NCI-H1048 (cell line): ENCODE measurements at regions not wholly inside any gene's neighbourhood (a gene's known extent, or its start where the extent isn't known, plus 50 kb on each side); places are given as distances from the start of the nearest gene placed in this dataset.
"Not testable (repeated sequence)": the region's sequence is repeated elsewhere in the genome, so short reads cannot be mapped to it uniquely, and the experiment has no call there.

Source experiments
- DNase-seq: peaks from one replicate; lab custom pipeline; 2025; lab: John Stamatoyannopoulos, UW

DNA sequence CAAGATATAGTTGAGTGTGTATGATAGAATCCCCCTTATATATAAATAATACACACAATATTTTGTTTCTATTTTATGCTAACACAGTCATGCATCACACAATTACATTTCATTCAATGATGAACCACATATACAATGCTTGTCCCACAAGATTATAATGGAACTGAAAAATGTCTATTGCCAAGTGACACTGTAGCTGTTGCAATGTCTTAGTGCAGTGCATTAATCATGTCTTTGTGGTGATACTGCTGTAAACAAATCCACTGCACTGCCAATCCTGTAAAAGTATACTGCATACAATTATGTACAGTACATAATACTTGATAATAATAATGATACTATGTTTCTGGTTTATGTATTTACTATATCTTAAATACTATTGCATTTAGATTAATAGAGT is 512.1 kb upstream of the CNTN3 start:
- no peak for DNase-seq

DNA sequence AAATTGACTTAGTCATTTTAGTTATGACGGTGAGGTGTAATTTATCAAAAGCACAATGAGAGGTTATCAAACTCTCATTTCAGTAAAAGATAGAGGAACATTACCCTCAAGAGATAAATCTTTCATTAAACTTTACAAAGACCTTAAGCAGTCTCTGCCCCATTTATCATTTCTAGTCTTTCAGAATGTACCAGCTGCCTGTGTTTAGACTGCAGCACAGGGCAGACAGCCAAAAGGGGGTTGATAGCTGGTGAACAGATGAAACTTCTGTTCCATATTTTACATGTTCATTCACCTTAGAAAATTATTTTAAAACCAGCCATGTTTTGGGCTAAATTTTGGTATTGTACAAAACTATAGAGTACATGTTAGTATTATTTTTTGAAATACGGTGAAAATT is 514.6 kb upstream of the CNTN3 start:
- DNase-seq = no peak

DNA sequence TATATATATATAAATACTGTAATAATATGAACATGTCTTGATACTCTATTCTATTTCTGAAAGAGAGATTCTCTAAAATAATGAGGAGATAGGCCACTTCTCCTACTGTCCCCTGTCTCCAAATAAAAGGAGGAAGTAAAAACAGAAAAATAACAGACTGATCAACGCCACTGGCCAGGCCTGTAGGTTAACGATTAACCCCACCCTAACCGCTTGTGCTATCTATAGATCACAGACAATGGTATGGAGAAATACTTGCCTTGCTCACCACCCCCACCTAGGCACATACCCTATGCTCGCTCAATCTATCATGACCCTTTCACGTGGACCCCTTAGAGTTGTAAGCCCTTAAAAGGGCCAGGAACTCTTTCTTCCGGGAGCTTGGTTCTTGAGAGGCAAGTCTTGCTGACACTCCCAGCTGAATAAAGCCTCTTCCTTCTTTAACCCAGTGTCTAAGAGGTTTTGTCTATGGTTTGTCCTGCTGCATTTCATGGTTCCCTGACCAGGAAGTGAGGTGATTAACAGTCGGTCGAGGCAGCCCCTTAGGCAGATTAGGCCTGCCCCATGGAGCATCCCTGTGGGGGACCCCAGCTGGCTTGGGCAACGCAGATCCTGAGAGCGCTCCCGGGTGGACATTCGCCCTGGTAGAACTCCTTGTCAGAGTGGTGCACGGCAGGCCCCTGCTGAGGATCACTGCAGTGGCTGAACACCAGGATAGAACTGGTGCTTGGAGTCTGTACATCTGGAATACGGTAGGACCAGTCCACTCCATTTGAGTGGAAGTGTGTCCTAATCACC is 521.8 kb upstream of the CNTN3 start:
- no peak for DNase-seq

DNA sequence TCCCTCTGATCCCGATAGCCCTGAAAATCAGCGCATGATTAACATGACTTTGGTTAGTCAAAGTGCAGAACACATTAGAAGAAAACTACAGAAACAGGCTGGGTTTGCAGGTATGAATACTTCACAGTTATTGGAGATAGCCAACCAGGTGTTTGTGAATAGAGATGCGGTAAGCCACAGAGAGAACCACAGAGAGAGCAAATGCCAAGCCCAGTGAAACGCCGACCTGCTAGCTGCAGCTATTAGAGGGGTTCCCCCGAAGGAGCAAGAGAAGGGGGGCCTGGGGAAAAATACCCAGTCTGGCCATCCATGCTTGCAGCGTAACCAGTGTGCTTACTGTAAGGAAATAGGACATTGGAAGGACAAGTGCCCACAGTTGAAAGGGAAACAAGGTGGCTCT is 523.9 kb upstream of the CNTN3 start:
- no peak for DNase-seq

DNA sequence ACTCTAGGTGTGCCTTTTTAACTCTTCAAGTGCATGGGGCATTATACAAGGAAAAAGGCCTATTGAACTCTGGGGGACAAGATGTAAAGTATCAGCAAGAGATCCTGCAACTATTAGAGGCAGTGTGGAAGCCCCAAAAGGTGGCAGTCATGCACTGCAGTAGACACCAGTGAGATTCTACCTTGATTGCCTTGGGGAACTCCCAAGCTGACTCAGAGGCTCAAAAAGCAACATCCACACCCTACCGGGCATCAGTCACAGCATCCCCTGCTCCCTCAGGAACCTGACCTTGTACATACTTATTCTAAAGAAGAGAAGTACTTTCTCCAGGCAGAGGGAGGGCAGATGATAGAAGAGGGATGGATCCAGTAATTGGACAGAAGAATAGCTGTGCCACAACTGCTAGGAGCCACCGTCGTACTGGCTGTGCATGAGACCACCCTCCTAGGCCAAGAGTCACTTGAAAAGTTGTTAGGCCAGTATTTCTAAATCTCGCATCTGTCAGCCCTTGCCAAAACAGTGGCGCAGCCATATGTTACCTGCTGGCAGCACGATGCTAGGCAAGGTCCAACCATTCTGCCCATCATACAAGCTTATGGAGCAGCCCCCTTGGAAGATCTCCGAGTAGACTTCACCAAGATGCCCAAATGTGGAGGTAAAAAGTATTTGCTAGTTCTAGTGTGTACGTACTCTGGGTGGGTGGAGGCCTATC is 523.1 kb upstream of the FRG2C start:
- no peak for DNase-seq

DNA sequence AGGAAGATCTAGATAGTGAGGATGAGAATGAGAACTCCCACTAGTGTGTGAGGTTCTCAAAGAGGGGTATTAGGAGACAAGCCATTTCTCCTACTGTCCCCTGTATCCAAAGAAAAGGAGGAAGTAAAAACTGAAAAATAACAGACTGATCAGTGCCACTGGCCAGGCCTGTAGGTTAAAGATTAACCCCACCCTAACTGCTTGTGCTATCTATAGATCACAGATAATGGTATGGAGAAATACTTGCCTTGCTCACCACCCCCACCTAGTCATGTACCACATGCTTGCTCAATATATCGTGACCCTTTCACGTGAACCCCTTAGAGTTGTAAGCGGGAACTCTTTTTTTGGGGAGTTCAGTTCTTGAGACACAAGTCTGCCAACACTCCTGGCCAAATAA is 519.7 kb upstream of the FRG2C start:
- no peak for DNase-seq

DNA sequence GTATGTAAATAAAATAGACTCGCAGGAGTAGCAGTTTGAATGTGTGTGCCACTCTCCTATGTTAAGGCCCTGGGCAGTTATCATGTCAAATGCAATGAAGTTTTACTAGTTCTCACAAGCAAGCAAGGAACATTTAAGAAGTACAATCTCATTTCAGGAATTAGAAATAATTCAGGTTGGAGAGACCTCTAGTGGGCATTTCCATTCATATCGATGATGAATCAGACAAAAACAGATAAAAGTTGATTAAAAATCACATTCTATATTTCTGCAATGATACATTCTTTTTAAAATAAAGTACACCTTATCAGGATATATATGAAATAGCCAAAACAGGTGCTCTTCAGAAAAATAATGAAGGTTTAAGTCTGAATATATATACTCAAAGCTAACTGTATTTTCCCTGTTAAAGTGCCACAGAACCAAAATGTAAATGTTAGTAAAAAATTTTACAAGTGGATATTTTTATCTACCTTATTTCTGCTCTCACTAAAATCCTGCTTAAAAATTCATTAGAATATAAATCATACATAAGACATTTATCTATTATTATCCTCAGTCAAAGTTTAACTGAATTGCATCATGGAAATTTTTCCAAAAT is 492.4 kb upstream of the FRG2C start:
- DNase-seq = no peak

DNA sequence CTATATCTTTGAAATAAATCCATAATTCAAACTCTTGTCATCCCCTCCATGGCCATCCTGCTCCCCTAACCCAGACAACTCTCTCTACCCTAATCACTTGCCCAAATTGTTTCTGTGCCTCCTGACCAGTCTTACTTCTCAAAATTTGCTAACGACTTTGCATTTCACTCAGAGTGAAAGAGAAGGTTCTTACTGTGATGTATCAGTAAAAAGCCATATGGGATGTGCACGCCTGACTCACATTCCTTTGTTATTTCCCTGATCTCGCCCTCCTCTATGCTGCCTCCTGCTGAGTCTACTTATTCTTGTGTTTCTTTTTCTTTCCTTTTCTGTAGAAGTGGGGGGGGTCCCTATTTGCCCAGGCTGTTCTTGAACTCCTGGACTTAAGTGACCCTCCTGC is 487.2 kb upstream of the FRG2C start:
- DNase-seq = no peak

DNA sequence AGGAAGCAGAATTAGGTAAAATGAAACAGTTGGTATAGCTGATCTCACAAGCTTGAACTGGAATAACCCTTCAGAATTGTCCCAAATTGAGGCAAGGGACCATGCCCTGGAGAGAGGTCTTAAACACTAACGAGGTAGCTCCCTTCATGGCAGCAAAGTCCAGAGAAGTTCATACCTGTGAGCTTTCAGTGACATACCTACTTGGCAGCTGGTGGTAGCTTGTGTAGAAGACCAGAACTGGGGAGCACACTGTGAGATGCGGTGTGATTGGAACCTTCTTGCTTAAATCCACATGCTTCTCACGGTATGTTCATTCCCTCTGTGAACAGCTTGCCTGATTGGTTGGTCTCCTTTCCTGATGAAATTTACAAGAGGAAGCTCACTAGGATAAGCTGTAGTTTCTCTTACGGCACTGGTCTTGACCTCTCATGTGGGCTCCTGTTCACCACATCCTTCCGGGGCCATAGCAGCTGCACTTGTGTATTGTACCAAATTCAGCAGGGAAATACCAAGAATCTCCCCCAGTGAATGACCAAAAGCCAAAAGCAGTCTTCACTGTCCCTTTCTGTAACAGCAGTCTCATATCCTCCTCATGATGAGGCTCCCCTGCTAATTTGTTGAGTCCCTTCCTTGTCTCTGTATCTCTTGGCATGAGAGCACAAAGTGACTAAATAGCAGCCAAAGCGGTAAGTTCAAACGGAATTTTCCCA is 483.7 kb upstream of the FRG2C start:
- no peak for DNase-seq

DNA sequence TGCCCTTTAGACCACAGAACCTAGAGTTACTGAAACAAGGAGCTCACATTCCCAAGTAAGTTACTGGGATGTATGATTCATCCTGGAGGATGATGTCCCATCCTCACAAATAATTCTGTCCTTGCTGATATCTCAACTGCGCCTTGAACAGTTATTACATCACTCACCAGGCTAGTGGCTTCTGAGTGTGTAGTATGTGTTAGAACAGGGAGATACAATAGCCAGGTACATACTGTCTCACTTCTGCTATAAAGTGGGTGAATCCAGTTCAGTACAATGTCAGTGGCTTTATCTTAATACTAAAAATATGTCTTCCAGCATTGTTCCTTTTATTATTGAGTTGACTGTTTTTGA is 483.2 kb upstream of the FRG2C start:
- no peak for DNase-seq

DNA sequence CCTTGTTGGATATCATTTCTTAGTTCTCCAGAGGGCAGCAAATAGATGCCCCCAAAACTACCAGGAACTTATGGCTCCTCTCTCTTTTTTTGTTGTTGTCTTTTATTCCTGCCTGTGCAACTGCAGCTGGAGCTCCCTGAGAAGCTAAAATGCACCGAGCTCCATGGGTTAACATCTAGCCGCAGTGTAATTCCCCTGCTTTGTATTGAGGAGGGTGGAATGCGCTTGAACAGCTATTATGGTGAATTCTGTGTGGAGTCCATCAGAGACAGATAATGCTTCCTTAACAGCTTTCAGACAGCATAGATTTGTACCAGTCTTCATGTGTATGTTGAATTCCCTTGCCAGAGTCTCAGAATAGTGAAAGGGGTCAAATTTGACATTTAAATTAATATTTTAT is 475.2 kb upstream of the FRG2C start:
- DNase-seq = no peak

DNA sequence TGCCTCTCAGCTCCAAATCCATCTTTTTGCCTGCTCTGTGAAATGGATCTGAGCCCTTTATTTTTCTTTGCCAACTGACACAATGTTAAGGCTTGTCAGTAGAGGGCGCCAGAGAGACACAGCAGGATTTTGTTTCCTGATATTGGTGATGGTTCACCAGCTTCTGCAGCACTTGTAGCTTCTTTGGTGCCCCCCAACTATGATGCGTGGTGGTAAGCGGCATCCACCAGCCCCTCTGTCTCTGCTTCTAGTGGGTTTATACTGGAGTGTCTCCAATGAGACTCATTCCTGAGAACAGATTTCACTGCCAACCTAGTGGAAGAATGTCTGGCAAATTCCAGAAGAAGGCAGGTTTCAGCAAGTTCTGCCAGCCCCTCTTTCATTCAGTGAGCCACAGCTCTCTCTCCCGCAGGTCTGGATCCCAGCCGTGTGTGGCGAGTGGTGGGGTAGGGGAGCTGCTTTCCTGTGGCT is 471.9 kb upstream of the FRG2C start:
- no peak for DNase-seq

DNA sequence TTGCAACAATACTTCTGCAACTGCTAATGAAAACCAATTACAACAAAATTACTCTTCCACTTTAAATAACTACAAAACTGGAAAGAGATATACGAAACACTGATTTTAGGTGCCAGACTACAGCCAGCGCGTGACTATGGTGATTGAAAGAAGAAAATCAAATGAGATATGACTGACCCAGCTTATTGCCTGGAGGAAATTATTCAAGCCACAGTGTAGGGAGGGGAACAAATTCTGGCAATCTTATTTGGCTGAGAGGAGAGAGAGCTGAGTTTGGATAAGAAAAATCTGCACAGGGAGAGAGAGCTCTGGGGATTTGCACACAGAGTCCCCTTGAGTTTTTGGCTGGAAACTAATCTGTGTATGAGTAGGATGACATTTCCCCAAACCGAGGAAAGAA is 470.3 kb upstream of the FRG2C start:
- DNase-seq = no peak

DNA sequence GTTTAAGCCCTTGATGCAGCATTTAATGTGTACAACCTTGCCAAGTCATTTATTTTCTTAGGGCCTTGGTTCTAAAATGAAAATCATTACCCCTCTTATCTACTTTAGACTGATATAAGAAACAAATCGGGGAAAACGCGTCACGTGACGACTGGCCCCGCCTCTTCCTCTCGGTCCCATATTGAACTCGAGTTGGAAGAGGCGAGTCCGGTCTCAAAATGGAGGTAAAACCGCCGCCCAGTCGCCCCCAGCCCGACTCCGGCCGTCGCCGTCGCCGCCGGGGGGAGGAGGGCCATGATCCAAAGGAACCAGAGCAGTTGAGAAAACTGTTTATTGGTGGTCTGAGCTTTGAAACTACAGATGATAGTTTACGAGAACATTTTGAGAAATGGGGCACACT is 449.8 kb upstream of the FRG2C start:
- DNase-seq = not testable (repeated sequence)

DNA sequence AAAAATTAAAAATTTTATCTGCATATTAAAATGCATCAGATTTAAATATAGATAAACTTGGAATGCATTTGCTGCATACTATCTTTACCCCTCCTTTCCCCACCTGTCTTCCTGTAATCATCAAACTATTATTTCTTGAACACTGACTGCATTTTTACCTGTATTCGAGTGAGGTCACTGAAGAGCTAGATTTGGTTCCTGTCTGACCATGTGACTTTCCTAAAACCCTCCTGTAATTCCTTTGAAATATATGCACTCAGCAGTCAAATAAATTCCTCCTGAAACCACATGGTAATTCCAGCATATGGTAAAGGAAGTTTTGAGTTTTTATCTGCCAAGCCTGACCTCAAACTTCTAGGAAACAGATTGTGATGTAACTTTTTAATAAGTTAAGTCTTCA is 445.6 kb upstream of the FRG2C start:
- no peak for DNase-seq

DNA sequence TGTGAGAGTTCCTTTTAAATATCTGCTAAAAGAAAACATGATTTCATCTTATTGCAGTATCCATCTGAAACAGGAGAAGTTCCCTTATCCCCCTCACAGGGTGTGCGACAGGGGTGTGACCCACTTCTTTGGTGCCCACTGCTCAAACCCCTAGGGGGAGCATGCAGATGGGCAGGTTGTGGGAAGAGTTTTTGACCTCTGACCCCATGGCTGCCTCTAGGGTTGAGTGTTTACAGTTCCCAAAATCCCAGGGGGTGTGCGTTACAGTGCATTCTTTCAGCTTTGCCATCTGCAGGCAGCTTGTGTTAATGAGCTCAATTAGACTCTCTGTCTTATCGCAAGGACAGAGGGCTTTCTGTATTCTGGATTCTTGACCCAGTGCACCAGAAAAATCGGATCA is 443.2 kb upstream of the FRG2C start:
- DNase-seq = no peak

DNA sequence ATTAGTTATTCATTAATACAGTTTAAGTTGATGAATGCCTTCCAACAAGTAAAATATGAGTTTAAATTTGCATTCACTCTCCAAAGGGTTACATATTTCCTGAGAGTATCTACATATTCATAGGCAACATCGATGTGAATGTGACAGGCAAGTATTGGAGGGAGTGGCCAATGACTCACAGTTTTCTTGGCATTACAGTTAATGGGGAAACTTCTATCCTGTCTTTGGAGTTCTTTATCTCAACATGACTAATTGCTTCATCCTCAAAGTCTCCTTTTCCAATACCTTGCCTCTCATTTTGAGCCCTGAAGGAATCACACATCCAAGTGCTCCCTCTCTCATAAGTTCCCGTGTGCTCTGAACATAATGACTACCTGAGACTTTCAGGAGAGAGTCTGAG is 439.7 kb upstream of the FRG2C start:
- no peak for DNase-seq

DNA sequence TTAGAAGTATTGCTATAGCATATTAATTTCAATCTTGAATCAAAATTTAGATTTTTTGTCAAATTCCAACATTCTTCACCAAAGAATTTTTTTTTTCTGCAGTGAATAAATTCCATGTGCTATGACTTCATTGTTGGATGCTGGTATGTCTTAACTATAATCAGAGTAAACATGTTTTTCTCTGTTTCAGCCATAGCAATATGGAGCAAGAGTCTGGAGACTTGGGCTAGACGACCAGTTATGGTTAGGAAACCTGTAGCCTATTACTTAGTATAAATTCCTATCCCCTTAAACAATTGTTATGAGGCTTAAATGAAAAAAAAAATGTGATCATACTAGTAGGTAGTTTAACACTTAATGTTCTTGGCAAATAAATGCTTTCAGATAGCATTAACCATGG is 431.9 kb upstream of the FRG2C start:
- DNase-seq = no peak

DNA sequence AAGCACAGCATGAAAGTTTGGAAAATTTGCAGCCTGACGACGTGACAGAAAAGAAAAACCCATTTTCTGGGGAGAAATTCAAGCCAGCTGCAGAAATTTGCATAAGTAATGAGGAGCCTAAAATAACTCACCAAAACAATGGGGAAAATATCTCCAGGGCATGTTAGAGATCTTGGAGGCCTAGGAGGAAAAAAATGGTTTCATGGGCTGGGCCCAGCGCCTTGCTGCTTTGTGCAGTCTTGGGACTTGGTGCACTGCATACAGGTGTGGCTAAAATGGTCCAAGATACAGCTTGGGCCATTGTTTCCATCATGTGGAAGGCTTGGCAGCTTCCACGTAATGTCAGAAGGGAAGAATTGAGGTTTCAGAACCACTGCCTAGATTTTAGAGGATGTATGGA is 428.5 kb upstream of the FRG2C start:
- no peak for DNase-seq

DNA sequence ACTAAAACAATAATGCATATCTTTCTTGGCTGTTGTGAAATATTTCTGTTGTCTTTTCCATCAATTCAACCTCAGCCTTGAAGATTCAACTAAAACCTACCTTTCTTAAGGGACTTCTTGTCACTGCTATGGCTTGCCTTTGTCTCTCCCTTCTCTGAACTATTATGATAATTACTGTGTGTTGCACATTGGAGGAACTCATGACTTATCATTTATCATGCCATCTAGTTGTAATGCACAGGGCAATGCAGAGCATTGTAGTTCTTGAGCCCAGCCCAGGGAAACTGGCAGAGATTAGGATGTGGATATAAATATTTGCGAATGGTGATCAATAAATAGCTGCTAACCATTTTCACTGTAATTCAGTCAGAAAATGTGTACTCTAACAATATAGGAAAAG is 427.1 kb upstream of the FRG2C start:
- no peak for DNase-seq

DNA sequence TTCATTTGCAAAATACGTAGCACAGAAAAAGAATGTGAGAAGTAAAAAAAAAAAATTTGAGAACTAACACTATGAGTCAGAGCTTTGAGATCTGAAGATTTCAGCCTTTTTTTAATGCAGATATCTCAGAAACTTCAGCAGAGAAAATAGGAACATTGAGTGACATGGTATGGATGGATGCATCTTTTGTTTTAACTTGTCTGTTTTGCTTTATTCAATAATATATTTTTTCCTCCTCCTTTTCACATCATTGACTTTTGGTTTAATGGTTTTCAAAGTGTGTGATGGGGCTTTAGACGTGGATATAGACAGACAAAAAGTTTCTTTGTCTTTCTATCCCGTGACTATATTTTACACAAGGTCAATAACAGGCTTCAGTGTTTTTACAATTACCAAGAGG is 426.7 kb upstream of the FRG2C start:
- DNase-seq = no peak

DNA sequence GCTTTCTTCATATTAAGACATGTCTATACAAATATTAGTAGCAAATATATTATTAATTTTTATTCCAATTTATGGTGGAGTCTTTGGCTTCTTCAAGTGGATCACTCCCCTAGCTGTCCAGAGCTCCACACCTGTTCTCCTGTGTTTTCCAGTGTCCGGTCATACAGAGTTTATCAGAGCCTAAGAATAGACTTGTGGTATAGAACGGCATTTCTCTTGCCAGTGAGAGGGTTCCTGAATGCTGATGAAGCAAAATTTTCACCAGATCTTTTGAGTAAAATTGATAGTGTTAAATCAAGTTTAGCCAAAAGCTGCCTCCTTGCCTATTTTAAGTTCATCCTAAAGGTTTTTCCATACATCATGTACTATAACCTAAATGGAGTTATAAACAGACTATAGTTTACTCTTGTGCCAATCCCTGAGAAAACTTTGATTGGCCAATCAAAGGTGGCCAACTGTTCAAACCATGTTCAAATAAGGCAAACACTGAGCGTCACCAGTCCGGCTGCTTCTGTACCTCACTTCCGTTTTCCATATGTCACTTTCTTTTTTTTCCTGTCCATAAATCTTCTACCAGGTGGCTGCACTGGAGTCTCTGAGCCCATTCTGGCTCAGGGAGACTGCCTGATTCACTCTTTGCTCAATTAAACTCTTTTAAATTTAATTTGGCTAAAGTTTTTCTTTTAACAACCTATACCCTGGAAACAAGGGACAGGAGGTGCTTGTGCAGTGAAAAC is 422.7 kb upstream of the FRG2C start:
- not testable (repeated sequence) for DNase-seq
